RCC 7860 (cell line): ENCODE measurements at regions not wholly inside any gene's neighbourhood (a gene's known extent, or its start where the extent isn't known, plus 50 kb on each side); places are given as distances from the start of the nearest gene placed in this dataset.

ENCODE experiments used
- DNase-seq: peaks from one replicate; pipeline ENCODE4 v3.0.0-alpha.2; 2015; ENCODE audit warnings: low spot score
- FAIRE-seq: peaks from 2 replicates; lab custom pipeline; 2012; peaks lifted over from hg19 to GRCh38; lab: Jason Lieb, UNC

DNA sequence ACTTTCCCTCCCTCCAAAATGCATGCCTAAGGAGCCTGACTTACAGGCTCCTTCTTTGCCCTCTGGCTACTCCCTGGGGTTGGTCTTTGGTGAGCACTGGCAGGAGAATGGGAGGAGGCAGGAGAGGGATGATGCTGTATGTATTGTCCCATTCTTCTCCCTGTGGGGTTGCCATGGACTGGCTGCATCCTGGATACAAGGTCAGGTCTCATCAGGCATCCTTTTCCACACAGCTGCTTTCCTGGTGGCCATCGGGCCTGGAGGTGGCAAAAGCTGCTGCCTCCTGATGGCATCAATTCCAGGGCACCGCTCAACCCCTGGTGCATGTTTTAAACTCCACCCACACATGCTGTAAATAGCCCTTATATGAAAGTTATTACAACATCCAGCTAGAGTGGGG, 257.2 kb downstream of the ETS1 start:
- FAIRE-seq (no peak), DNase-seq (no peak)

DNA sequence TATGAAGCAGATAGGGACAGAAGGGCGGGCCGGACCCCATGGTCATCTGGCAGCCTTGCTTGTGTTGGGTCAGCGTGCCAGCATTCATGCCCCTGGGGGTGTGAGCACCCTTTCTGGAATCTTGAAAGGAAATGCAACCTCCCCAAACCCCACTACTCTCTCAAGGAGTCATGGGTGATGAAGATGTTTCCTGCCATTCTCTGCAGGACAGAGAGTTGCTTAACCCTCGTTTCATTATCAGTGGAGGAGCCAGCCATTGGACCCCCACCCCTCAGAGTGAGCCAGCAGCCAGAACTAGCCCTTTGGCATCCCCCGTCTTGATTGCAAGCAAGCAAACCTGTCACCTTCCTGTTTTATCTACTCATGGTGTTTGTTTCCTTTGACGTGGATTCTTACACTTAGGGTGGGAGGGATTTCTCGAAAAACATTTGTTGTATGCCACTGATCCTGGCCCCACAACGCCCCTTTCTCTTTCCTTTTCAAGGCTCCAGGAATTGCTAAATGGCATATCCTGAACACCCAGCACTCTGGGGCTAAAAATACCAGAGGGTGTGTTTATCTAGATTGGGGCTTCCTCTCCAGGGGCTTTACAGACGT, 258.3 kb downstream of the ETS1 start:
- no peak for FAIRE-seq
- DNase-seq = no peak

- DNase-seq = no peak
- FAIRE-seq = no peak
These were observed 260.1 kb downstream of the ETS1 start for GRCh38 chr11:128327274-128327673.

DNA sequence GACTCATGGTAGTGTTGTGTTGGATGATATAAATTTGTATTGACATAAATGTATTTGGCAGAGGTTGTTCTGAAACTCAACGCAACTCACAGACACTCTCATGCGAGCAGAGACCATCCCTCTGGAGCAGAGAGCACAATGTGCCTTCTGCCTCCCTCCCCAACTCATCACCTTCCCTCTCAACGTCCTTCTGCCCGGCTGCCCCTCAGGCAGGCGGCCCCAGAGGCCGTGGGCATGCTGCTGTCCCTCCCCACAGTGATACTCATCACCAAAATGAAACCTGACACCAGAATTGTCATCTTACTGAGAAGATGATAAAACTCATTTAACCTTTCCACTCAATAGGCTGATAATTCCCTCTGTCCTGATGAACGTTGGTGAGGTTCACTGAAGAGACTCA, 260.6 kb downstream of the ETS1 start:
- FAIRE-seq (no peak), DNase-seq (no peak)

DNA sequence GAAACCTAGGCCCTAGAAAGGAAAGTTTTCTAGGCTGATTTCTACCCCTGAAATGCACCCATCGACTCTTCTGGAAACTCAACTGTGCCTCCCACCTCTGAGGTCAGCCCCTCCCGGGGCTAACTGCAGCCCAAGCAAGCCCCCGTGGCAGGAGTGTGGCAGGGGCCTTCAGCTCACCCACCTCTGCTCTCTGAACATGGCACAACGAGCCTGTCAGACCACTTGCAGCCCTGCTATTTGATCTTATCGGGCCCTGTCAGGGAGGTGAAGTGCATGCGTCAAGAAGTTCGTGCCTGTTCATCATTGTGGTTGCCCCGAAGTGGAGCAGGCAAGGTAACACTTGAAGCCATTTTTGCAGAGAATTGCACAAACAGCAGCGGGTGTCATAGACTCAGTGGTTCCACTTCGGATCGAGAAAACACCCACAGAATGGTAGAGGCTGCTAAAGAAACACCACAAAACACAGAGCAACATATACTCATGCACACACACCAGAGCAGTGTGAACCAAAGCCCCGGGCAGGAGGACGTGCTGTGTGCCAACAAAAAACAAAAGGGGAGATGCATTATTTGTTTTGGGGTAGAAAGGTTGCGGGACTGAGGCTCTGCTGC, 262.7 kb downstream of the ETS1 start:
- FAIRE-seq = no peak
- DNase-seq = no peak

DNA sequence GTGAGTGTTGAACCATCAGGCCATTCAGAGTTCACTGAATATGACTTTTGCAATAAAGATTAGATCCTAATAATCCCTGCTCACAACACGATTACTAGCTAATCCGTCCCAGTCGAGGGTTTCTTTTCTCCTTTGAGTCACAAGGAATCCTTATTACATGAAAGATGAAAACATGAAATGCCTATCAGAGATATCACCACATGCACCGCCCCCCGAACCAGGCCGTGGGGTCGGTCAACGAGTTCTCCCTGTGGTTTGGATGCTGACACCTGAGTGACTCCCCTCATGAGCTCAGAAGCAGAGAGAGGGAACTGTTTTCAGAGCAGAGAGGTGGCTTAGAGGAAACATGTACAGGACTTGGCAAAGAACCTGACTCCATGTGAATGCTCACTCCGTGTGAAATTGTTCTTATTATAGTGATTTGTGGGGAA, 263.3 kb downstream of the ETS1 start:
- FAIRE-seq = no peak
- DNase-seq = no peak

- DNase-seq = no peak
- no peak for FAIRE-seq
These were observed 264.0 kb downstream of the ETS1 start for GRCh38 chr11:128323381-128323780.

DNA sequence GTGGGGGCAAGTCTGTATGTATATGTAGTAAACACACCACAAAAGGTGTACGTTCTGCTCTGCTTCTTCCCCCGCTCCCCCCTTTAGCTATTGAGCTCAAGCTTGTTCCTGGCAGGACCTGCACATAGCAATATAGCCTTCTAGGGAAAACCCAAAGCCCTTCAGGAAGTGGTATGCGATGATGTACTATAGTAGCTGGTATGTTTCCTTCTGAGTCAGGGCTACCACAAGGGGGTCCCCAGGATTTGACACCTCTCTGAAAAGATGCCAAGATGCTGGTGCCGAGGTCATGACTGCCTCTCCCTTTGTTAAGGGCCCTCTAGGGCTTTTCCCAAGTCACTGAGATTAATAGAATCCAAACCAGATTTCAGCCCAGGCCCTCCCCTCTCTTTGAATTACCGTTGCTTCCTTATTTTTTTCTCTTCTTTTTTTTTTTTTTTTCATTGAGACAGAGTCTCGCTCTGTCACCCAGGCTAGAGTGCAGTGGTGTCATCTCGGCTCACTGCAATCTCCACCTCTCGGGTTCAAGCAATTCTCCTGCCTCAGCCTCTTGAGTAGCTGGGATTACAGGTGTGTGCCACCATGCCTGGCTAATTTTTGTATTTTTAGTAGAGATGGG, 268.4 kb downstream of the ETS1 start:
- no peak for FAIRE-seq
- peak; percentile 7 for DNase-seq

DNA sequence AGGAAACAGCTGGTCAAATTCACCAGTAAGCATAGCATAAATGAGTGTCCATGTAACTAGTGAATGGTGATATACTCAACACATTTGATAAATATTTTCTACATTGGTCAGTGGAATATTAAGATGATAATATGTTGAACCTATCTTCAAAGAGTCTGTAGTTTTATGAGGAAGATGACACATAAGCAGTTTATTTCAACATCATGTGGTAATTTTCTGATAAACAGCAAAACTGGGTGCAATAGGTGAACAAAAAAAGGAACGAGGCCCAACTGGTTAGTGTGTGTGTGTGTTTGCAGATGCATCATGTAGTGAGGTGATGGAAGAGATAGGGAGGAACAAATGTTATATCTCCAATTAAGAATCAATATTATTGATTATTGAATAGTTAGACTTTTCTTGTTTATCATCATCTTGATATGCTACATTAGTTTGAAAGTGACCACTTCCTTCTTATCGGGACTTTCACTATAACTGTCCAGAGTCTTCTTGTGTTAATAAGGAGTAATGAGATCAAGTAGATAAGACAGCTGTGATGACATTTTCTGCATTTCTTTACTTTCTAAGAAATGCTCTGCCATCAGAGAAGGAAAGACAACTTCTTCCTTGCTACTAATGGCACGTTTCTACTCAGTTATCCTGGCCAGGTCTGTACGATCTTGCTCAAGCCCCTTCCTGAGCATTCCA, 270.7 kb downstream of the ETS1 start:
- DNase-seq = no peak
- no peak for FAIRE-seq

DNA sequence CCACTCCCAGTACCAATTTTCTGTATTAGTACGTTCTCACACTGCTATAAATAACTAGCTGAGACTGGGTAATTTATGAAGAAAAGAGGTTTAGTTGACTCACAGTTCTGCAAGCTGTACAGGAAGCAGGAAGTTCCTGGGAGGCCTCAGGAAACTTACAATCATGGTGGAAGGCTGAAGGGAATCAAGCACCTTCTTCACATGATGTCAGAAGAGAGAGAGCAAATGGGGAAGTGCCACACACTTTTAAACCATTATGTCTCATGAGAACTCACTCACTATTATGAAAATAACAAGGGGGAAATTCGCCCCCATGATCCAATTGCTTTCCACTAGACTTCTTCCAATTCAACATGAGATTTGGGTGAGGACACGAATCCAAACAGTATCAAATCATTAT, 271.4 kb downstream of the ETS1 start:
- no peak for FAIRE-seq
- no peak for DNase-seq

DNA sequence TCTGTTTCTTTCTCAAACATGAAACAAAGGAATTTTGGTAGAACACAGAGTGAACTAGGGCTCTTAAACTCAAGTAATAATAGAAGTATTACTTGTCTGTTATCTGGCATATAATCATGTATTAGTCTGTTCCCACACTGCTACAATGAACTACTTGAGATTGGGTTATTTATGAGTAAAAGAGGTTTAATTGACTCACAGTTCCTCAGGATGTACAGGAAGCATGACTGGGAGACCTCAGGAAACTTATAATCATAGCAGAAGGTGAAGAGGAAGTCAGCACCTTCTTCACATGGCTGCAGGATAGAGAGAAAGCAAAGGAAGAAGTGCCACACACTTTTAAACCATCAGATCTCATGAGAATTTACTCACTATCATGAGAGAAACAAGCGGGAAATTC, 273.4 kb downstream of the ETS1 start:
- no peak for DNase-seq
- FAIRE-seq = no peak

GRCh38 chr11:128311742-128312719, 275.3 kb downstream of the ETS1 start:
- DNase-seq (no peak), FAIRE-seq (no peak)

DNA sequence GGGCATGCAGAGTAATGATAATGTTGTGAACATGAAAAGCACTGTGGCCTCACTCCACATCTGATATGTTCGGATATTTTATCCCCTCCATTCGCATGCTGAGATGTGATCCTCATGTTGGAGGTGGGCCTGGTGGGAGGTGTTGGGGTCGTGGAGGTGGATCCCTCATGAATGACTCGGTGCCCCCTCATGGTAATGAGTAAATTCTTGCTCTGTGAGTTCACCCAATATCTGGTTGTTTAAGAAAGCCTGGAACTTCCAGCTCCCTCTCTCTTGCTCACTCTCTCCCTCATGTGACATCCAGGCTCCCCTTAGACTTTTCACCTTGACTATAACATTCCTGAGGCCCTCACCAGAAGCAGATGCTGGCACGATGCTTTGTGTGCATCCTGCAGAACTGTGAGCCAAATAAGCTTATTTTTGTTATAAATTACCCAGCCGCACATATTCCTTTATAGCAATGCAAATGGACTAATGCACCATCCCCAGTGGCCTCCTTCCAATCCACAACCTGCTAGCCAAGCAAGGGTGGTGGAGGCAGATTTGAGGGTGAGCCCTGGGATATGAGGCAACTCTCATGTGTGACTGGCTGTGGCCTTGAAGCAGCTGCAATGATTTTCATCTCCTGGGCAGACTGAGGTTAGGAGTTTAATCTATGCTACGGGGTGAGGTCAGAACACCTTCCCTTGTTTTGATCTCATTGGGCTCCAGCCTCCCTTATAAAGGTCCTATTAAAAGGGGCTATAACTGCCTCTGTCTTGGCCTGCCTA, 276.5 kb downstream of the ETS1 start:
- FAIRE-seq = no peak

GRCh38 chr11:128310005-128310404, 277.4 kb downstream of the ETS1 start:
- DNase-seq = no peak
- no peak for FAIRE-seq

More for the DNA sequence above, 276.5 kb downstream of the ETS1 start:
- DNase-seq = no peak

GRCh38 chr11:128308794-128309193, 278.6 kb downstream of the ETS1 start:
- no peak for FAIRE-seq
- no peak for DNase-seq

DNA sequence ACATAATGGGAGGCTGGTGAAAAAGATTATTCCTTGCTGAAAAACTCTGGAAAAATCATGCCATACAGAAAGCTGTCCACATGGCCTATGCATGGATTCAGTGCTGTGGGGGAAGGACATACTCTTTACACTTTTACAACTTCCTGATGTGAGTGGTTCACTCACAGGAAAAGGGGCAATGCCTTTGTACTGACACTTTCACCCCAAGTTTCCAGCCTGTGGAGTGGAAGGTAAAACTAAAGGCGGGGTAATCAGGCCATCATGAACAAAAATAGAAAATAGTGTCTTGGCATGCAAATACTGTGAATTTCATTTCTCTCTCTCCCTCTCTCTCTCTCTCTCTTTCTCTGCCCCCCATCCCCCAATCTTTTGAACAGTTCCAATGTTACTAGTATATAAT, 281.8 kb downstream of the ETS1 start:
- DNase-seq = no peak
- FAIRE-seq = no peak

- DNase-seq = no peak
- no peak for FAIRE-seq
These were observed 282.5 kb downstream of the ETS1 start for GRCh38 chr11:128304666-128305485.

- no peak for DNase-seq
- no peak for FAIRE-seq
These were observed 283.2 kb downstream of the ETS1 start for GRCh38 chr11:128304116-128304515.

GRCh38 chr11:128303383-128303782, 284.0 kb downstream of the ETS1 start:
- no peak for DNase-seq
- no peak for FAIRE-seq
